GM21723 (cell line): ENCODE measurements at regions not wholly inside any gene's neighbourhood (a gene's known extent, or its start where the extent isn't known, plus 50 kb on each side); places are given as distances from the start of the nearest gene placed in this dataset.
"Not testable (repeated sequence)": the region's sequence is repeated elsewhere in the genome, so short reads cannot be mapped to it uniquely, and the experiment has no call there.

Source experiments
- ATAC-seq: cut with Tn5 transposase; IDR thresholded peaks from one replicate; pipeline ENCODE4 v1.9.1; 2021; ENCODE audit warnings: mild to moderate bottlenecking, moderate library complexity; ENCODE audit not compliant: unreplicated experiment

DNA sequence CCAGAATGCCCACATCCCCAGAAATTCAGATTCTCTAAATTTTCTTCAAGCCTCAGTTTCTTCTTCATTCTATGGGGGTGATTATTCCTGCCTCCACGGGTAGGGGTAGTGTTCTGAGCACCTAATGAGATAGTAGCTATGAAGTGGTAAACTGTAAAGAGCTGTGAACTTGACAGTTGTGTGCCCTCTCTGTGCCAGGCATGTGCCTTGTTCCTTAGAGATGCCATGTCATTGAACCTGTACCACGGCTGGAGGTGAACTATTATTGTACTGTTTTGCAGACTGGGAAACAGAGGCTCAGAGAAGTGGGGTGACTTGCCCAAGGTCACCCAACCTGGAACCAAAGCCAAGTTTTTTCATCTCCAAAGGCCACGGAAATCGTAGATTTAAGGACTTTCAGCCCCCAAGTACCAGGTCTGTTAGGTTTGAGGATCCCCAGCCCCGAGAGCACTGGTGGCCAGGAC, 67.7 kb upstream of the SIRPA start:
- ATAC-seq, result no peak

DNA sequence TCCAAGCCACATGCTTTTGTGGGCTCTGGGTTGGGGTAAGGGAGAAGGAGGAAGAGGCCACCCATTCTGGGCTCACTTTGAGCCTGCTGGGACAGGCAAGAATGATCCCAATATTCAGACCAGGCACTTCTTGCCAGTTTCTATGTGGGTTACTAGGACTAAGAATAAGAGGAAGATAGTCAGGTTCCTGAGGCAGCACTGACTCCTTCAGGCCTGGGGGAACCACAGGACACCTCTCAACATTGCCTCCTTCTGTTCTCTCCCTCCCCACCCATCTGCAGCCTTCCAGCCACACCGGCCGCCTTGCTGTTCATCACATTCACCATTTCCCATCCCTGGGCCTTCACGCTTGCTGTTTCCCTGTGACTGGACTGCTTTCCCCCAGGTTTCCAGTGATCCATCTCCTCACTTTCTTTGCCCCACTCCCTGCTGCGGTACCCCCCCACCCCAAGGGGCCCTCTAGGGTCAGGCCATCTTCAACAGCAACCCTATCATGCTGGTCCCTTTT, 69.2 kb upstream of the SIRPA start:
- ATAC-seq, result no peak

DNA sequence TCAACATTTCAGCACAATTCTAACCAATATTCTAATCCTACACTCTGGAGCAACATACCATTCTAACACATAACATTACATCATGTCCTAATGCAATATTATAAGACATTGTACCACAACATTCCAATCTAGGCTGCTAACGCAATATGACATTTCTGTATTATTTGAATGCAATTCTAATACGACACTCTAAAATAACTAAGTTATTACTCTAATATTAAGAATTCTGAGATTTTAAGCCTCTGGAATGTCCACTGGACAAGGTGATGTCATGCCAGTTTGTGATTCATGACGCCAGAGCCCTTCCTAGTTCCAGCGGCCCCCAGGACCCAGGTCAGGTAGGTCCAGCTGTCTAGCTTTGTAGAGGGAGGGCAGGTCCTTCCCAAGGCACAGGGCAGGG, 69.7 kb upstream of the SIRPA start:
- ATAC-seq, result no peak

DNA sequence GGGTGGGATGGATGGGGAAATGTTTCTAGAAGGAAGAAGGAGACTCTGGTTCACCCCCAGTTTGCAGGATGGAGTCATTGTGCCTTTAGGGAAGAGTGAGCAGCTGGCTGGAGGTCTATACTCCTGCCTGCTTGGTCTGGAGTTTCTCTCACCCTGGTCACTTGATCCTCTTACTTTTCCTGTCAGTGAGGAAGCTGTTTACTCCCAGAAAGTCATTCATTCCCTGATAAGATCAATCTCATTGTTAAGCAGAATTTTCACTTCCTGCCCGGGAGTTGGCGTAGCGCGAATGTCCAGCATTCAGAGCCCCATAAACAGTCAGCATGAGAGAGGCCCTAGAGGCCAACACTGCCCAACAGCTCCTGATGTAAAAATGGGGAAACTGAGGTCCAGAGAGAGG, 70.4 kb upstream of the SIRPA start:
- ATAC-seq, result no peak

DNA sequence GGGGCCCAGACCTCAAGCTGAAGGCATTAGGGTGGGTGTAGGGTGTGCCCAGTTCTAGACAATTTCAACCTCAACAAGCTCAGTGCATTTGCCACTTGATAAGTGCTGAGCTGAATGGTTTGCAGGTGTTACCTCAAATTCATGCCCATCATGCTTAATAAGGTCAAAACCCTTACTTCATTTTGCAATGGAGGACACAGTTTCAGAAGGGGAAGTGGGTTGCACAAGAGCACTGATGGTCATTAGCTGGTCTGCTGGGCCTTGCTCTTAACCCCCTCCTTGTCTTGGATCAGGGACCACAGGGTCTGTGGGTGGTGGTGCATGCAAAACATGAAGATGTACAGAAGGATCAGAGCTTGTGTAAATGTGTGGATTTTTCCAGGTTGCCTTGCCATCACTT, 71.0 kb upstream of the SIRPA start:
- no peak for ATAC-seq

DNA sequence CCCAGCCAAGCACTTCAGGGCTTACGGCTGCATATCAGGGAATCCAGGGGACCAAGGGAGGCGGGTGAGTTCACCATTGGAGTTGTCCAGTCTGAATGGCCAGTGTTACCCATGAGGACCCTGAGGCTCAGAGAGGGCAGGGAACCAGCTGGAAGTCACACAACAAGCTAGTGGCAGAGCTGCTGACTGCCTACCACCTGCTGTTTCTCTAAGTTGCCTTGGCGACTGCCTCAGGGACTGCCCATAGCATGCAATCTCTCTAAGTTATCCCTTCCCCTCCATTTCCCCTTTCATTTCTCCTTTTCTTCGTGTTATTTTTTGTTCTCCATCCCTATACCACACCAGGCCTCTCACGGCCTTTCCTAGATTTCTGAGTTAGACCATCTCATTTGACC, 71.8 kb upstream of the SIRPA start:
- ATAC-seq, result no peak

DNA sequence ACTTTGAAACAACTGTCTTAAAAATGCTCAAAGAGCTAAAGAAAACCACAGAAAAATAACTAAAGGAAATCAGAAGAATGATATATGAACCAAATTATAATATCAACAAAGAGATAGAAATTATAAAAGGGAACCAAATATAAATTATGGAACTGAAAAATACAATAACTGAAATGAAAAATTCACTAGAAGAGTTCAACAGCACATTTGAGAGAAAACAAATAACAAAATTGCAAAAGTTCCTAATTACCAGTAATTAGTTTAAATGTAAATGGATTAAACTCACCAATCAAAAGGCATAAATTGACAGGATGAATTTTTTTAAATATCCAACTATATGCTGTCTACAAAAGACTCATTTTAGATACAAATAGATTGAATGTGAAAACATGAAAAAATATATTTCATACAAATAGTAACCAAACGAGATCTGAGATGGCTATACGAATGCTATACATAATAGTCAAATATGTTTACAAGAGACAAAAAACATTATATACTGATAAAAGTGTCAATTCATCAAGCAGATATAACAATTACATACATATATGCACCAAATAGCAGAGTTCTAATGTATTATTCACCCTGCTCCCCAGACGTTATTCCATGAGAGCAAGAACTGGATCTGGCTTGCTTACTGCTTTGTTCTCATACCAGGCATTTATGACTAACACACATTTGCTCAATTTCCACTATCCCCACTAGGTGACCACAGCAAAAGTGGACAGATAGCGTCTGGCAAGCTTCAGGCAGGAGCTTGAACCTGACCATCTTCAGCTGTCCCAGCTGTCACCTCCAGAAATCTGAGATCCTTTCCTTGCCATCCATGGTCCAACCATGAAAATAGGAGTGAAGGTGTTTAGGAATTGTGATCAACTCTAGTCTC, 72.4 kb upstream of the SIRPA start:
- no peak for ATAC-seq

DNA sequence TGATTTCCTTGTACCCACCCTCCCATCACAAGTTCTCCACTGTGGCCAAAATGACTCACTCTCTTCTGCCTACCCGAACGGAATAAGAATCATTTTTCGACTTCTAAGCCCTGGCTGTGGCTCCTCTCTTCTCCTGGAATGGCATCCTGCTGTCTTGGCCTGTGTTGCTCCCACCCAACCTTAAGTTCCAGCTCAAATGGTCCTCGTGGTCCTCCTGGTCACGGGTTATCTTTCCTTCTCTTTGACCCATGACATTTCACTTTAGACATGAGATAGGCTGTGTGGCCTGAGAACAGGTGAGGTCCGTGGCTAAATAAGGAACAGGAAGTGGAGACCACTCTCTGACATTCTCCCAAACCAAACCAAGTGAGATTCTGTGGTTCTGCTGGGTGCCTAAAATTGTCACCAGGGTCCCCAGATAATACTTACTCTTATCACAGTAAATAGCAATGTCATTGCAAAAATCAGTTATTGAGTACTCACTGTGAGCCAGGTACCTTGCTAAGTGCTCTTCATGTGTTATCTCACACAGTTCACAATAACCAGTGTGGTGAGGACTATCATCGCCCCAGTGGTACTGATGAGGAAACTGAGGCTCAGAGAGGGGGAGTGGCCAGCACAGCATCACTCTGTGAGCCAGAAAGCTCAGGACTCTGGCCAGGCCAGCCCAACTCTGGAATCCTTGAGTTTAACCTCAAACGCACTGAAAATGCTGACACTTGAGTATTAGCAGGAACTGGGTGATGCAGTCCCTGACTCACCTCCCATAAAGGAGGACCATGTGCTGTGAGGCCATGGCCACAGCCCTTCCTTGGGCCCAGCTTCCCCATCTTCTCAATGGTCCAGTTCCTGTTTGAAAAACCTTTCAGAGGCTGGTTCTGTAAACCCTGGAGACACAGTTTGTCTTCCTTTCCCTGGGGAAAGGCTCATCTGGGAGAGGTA, 74.8 kb upstream of the SIRPA start:
- no peak for ATAC-seq

DNA sequence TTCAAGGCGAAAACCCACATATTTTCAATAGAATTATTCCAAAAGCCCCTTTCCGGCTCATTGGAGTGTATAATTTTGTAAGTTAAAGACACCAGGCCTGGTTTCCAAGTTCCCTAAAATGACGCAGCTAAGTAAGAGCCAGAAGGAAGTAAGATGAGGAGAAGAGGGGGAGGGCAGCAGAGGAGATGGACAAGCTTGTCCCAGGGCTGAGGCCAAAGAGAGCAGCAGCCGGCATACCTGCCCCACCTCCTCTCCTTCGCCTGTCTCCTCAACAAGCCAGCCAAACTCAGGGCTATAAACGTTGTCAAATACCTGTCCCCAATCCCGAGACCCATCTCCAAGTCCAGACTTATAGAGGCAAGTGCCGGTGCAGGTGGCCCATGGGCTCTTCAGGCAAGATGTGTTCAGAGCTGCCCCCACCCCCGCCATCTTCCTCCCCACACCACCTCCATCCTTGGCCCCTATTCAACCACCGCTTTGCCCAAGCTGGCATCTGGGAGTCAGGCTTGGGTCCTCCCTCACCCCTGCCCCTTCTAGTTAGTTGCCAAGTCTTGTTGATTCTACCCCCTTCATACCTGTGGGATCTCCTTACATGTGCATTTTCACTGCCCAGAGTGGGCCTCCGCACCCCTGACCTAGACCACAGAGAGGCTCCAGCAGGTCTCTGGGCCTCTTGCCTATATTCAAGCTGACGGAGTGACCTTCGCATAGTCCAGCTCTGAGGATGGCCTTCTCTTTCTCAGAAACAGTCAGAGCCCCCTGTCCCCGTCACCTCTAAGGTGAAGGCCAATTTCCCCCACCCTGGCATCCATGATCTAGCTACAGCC, 75.7 kb upstream of the SIRPA start:
- no peak for ATAC-seq

DNA sequence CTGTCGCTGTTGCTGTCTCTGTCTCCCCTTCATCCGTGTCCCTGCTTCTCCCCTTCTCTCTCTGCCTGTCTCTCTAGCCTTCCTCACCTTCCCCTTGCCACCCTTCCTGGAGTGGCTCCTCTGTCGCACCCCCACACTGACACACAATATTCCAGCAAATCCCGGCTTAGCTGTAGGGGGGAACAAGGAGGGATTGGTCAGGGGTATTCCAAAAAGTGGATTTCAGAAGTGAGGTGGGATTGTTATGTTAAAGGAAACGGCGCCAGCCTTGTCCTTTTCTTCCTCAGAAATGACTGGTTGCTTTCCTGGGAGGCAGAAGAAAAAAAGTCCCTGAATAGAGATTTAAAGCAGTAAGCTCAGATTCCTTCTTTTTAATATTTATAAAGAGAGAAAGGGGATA, 76.3 kb upstream of the SIRPA start:
- no peak for ATAC-seq

DNA sequence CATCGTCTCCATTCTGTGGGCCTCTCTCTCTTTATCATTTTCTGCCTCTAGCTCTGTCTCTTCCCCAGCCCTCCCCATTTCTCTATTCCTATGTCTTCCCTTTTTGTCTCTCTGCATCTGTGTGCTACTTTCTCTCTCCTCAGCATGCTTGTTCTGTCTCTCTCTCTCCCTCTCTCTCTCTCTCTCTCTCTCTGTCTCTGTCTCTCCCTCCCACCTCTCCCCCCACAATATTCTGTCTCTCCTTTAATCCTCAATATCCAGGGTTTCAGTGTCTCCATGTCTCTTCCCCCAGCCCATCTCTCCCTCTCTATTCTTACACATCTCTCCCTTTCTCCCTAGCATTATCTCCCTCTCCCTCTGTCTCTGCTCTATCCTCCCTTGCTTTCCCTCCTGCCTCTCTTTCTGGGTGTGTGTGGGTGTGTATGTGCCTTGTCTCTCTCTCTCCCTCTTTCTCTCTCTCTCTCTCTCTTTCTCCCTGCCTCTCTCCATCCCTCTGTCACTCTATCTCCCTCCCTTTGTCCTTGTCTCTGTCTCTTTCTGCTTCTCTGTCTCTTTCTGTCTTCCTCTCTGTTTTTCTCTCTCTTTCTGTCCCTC, 76.9 kb upstream of the SIRPA start:
- no peak for ATAC-seq

DNA sequence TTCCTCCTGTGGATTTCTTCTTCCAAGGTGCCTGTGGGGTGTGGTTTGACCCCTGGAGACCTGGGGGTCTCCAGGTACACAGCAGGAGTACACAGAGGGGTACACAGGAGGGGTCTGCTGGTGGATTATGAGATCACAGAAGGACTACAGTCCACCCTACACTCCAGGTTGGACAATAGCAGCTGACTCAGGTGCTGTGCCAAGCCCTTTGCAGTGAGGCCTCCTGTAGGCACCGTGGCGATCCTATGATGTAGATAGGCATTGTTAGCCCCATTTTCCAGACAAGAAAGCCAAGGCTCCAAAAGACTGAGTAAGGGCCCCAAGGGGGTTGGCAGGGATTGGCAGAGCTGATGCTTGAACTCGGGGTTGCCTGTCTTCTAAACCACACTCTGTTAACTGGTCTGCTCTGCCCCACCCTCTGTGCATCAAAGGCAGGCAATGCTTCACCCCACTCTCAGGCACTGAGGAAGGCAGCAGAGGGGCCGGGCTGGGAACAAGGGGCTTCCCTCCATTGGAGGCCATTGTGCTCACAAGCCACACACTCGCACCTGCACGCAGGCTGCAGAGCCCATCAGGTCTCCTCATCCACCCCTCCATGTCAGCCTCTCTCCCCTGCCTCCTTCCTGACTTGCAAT, 77.5 kb upstream of the SIRPA start:
- no peak for ATAC-seq

DNA sequence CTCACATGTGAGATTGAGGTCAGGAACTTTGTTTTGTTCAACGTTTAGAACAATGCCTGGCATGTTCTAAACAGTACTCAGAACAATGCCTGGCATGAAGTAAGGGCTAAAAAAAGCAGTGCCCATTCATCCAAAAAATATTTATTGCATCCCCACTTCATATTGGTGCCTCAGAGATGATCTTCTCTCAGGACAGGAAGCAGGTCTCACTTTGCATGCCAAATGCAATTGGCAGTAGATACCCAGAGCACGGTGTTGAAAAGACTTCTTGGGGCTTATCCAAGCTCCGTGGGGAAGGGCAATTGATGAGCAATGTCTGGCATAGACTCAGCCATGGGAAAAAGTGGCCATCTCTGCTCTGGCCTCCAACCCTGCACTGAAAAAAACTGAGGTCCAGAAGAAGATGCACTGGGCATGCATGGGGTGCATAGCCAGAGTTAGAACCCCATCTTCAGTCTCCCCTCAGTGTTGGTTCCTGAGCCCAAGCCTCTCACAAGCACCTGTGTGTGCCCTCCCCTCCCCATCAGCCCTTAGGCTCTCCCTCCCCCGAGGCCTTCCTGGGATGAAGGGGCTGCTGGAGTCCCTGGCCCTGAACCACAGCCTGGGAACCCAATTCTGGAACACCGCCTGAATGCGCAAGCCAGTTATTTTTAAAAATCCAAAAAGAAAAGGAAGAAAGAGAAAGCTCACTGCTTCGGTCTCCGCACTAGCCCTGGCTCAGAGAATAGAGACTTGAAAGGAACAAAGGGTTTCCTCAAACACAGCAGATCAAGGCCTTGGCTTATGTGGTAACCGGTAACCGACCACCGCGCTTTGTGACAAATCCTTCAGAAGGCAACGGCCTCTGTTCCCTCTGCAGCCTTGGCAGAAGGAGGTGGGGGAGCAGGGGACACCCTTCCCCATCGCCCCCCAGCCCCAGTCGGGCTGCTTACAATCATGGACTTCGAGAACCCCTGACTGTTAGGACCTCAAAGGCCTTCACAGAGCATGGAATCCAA, 78.5 kb upstream of the SIRPA start:
- ATAC-seq, result no peak

DNA sequence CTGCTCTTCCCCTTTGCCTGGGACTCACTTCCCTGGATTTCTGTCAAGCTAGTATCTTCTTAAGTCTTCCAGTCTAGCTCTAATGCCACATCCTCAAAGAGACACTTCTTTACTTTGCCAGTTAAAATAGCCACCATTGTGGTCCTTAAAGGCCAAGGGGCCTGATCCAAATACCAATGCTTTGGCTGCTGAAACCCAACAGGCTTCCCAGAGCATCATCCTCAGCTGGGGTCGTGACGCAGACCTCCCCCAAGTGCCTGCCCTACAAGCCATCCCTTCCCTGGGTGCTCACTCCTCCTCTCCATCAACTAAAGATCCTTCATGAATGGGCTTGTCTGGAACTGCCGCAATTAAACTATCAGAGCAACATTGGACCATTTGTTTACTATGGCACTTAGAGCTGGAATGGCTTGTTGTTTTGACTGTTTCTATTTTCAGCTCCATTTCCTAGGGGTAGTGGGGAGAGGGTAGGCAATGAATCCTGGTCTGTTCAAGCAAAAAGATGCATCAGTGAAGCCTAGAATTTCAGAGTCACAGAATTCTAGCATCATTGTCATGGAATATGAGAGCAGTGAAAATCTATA, 79.6 kb upstream of the SIRPA start:
- no peak for ATAC-seq

DNA sequence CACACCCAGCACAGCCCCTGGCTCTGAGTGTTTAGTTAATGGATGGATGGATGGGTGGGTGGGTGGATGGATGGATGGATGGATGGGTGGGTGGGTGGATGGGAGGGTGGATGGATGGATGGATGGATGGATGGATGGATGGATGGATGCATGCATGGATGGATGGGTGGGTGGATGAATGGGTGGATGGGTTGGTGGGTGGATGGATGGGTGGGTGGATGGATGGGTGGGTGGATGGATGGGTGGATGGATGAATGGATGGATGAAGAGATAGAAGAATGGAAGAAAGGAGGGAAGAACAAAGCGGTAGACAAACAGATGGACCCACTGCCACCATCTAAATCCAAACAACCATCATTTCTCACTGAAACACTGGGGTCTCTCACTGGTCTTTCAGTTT, 80.3 kb upstream of the SIRPA start:
- ATAC-seq, result not testable (repeated sequence)

DNA sequence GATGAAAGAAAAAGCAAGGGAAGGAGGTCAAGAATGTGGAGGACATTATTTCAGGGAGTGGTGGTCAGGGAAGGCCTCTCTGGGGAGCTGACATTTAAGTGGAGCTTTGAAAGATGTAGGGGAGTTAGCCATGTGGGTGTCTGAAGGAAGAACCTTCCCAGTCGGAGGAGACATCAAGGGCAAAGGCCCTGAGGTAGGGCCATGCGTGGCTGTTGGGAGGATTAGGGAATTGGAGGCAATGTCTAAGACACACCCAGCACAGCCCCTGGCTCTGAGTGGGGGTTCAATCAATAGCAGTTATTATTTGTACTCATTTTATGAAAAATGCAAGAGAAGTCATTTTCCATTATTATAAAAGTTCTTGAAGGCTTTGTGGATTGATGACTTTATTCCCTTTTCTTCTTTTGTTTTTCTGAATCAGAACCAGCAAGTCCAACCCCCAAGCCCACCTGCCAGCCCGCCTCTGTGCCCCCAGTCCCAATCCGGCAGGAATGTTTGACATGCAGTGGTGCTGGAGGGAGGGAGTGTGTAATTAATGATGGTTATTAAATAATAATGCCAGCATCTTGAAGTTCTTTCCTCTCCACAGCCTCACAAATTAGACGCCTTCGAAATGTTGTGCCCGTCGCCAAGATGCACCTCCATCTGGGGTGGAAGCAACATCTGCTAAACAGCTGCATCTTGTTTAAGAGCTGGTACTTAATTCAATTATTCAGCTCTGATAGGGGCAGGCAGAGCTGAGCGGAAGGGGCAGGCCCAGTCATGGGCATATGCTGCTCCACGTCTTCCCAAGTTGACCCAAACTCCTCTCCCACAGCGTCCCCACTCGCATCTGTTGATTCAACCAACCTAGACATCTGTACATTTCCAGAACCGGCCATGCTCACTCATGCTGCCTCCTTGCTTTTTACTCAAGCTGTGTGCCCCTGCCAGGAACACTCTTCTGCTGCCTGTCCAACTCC, 81.3 kb upstream of the SIRPA start:
- ATAC-seq, result no peak

DNA sequence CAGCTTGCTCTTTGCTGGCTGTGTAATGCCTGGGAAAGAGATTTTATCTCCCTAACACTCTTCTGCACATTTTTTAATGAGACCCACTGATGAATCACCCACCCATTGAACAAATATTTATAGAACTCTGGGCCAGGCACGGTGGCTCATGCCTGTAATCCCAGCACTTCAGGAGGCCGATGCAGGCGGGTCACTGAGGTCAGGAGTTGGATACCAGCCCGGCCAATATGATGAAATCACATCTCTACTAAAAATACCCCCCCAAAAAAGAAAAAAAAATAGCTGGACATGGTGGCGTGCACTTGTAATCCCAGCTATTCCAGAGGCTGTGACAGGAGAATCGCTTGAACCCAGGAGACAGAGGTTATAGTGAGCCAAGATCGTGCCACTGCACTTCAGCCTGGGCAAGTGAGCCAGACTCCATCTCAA, 82.1 kb upstream of the SIRPA start:
- no peak for ATAC-seq
